Smooth muscle cell (in vitro differentiated cells): ENCODE measurements at regions not wholly inside any gene's neighbourhood (a gene's known extent, or its start where the extent isn't known, plus 50 kb on each side); places are given as distances from the start of the nearest gene placed in this dataset.

Source experiments
- DNase-seq: peaks from one replicate; lab custom pipeline; 2025; ENCODE audit not compliant: unreplicated experiment; lab: John Stamatoyannopoulos, UW
- H2AFZ ChIP-seq: fragments of 200-600 bp; sonication (generic); 2 replicates; pipeline ENCODE4 v1.6.0; 2016; ENCODE audit warnings: antibody characterized with exemption, low read depth, mild to moderate bottlenecking
- H3F3A ChIP-seq: fragments of 200-600 bp; sonication (generic); 2 replicates; pipeline ENCODE4 v1.6.0; 2017; ENCODE audit warnings: antibody characterized with exemption, low read depth
- H3K27ac ChIP-seq: fragments of 200-600 bp; sonication (generic); 2 replicates; pipeline ENCODE4 v1.5.1; 2016; ENCODE audit warnings: low read depth, mild to moderate bottlenecking
- H3K27me3 ChIP-seq: fragments of 200-600 bp; sonication (generic); 2 replicates; pipeline ENCODE4 v1.6.1; 2016; ENCODE audit warnings: low read depth, mild to moderate bottlenecking
- H3K36me3 ChIP-seq: fragments of 200-600 bp; sonication (generic); 2 replicates; pipeline ENCODE4 v1.5.1; 2016; ENCODE audit warnings: low read depth
- H3K4me1 ChIP-seq: fragments of 200-600 bp; sonication (generic); 2 replicates; pipeline ENCODE4 v1.5.1; 2016; ENCODE audit warnings: low read depth
- H3K4me2 ChIP-seq: fragments of 200-600 bp; sonication (generic); 2 replicates; pipeline ENCODE4 v1.6.0; 2016; ENCODE audit warnings: mild to moderate bottlenecking
- H3K4me3 ChIP-seq: fragments of 200-600 bp; sonication (generic); 2 replicates; pipeline ENCODE4 v1.5.1; 2016; ENCODE audit warnings: mild to moderate bottlenecking
- H3K79me2 ChIP-seq: fragments of 200-600 bp; sonication (generic); 2 replicates; pipeline ENCODE4 v1.6.0; 2016; ENCODE audit warnings: low read depth, mild to moderate bottlenecking
- H3K9ac ChIP-seq: fragments of 200-600 bp; sonication (generic); 2 replicates; pipeline ENCODE4 v1.6.0; 2016; ENCODE audit warnings: low read depth
- H3K9me3 ChIP-seq: fragments of 200-600 bp; sonication (generic); replicated peaks from 2 replicates; pipeline ENCODE4 v1.5.1; 2016; ENCODE audit warnings: low read depth
- H4K20me1 ChIP-seq: fragments of 200-600 bp; sonication (generic); 2 replicates; pipeline ENCODE4 v1.6.0; 2016; ENCODE audit warnings: low read depth
- WGBS: methylation state at CpG from one replicate; pipeline ENCODE4 v1.1.7; 2016; ENCODE audit warnings: low lambda C conversion rate; 5-methylcytosine and 5-hydroxymethylcytosine counted together
- TF ChIP-seq, protein P1 (sequence below): fragments of 200-600 bp; sonication (generic); IDR thresholded peaks from 2 replicates; pipeline ENCODE4 v1.5.1; 2017; ENCODE audit warnings: borderline replicate concordance, mild to moderate bottlenecking, antibody characterized with exemption; ENCODE audit not compliant: insufficient read depth, poor library complexity, severe bottlenecking

DNA sequence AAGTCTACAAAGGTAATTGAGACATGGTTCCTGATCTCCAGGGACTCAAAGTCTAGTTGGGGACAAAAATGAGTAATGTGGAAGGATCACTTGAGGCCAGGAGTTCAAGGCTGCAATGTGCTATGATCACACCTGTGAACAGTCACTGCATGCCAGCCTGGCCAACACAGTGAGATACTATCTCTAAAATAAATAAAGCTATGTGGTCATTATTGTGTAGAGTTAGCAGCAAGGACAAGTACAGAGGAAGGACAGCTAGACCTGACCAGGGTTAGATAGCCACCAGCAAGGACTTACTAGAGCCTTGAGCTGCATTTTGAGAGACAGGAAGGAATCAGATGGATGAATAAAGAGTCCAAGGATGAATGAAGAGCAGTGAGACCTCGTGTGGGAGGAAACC lies 166.5 kb downstream of the MINAR1 start:
- H4K20me1 ChIP-seq: no peaks in the 10 kb centered on the region
- no peaks in the 10 kb centered on the region for H3K4me1 ChIP-seq
- H3K79me2 ChIP-seq: no peaks in the 10 kb centered on the region
- H3K27ac ChIP-seq: no peak overlapping the region
- WGBS: 88% methylated on average over 1 of the region's 1 CpG
- H3K9ac ChIP-seq: no peak overlapping the region
- DNase-seq: no peak
- no peak overlapping the region for H3K4me3 ChIP-seq
- no peak overlapping the region for H3K4me2 ChIP-seq
- H3K27me3 ChIP-seq: peaks cover 2% of the 10 kb centered on the region
- H3K36me3 ChIP-seq: no peaks in the 10 kb centered on the region
- no peaks in the 10 kb centered on the region for H3K9me3 ChIP-seq
- no peak overlapping the region for H2AFZ ChIP-seq
- TF ChIP-seq, protein P1, sequence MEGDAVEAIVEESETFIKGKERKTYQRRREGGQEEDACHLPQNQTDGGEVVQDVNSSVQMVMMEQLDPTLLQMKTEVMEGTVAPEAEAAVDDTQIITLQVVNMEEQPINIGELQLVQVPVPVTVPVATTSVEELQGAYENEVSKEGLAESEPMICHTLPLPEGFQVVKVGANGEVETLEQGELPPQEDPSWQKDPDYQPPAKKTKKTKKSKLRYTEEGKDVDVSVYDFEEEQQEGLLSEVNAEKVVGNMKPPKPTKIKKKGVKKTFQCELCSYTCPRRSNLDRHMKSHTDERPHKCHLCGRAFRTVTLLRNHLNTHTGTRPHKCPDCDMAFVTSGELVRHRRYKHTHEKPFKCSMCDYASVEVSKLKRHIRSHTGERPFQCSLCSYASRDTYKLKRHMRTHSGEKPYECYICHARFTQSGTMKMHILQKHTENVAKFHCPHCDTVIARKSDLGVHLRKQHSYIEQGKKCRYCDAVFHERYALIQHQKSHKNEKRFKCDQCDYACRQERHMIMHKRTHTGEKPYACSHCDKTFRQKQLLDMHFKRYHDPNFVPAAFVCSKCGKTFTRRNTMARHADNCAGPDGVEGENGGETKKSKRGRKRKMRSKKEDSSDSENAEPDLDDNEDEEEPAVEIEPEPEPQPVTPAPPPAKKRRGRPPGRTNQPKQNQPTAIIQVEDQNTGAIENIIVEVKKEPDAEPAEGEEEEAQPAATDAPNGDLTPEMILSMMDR: no peak
- no peaks in the 10 kb centered on the region for H3F3A ChIP-seq

DNA sequence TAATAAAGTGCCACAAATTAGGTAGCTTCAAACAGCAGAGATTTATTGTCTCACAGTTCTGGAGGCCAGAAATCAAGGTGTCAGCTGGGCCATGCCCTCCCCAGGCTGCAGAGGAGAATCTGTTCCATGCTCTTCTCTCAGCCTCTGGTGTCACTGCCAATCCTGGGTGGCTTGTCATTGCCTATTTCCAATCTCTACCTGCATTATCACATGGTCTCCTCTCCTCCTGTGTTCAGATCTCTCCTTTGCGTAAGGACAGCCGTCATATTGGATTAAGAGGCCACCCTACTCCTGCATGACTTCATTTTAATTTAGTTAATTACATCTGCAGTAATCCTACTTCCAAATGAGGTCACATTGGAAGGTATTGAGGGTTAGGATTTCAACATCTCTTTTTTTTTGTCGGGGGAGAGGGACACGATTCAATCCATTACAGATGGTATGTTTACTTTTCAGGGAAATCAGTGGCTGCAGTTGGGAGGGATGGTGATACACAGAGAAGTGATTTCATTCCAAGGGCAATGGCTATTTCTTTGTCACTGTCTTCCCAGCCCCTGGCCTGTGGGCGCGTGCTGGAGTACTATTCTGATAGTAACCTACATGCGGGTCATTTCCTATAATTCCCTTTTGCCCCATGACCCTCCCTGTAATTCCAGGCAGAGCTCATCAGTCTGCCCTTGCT lies 169.4 kb downstream of the MINAR1 start:
- Histone ChIP-seq H3K79me2 (no peaks in the 10 kb centered on the region), H3K4me2 (no peak overlapping the region), H3K27me3 (peaks cover 2% of the 10 kb centered on the region), H4K20me1 (no peaks in the 10 kb centered on the region), H3F3A (no peaks in the 10 kb centered on the region), H3K27ac (no peak overlapping the region), H3K4me3 (no peak overlapping the region), H3K9ac (no peak overlapping the region), H3K9me3 (no peaks in the 10 kb centered on the region), H3K4me1 (no peaks in the 10 kb centered on the region), H2AFZ (no peak overlapping the region), H3K36me3 (no peaks in the 10 kb centered on the region)
- TF ChIP-seq, protein P1: no peak
- WGBS: 86% methylated on average over 7 of the region's 7 CpGs
- no peak for DNase-seq

DNA sequence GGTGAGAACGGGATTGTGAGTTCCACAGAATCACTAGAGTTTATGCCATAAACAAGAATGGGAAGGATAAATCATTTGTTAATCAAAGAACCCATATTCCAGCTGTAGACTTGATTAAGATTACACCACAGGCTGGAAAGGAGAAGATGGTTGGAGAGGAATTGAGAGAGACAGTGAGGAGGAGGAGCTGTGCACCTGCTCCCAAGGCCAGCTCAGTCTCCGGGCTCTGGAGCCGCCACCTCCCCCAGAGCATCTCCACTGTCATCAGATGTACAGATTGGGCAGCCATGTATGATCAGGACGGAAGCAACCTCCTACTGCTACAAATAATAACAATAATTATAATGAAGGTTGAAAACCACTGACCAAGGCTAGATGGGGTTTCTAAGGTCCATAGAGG lies 170.0 kb downstream of the MINAR1 start:
- Histone ChIP-seq H2AFZ (no peak overlapping the region), H3K27ac (no peak overlapping the region), H3K9ac (no peak overlapping the region), H3K27me3 (peaks cover 2% of the 10 kb centered on the region), H3K4me3 (no peak overlapping the region), H3K36me3 (no peaks in the 10 kb centered on the region), H3K79me2 (no peaks in the 10 kb centered on the region), H3F3A (no peaks in the 10 kb centered on the region), H3K9me3 (no peaks in the 10 kb centered on the region), H3K4me1 (no peaks in the 10 kb centered on the region), H4K20me1 (no peaks in the 10 kb centered on the region), H3K4me2 (no peak overlapping the region)
- TF ChIP-seq, protein P1: no peak
- DNase-seq: no peak
- WGBS: 94% methylated on average over 4 of the region's 4 CpGs

DNA sequence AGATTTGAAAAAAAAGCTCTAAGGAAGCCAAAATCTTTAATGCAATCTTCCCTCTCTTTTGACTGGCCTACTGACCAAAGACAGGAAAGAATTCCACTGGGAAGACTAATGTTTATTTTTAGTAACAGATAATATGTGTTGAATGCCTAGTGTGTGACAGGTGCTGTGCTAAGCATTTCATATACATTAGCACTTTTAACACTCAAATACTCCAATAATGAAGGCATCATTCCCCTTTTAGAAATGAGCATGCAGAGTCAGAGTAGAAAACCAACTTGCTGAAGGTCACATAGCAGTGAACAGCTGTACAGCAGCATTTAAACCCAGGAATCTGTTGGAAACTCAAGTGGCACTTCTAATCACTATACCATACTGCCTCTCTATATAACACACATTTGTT lies 170.6 kb downstream of the MINAR1 start:
- TF ChIP-seq, protein P1: no peak
- Histone ChIP-seq H3K79me2 (no peaks in the 10 kb centered on the region), H3K4me1 (no peaks in the 10 kb centered on the region), H3K4me3 (no peak overlapping the region), H3K4me2 (no peak overlapping the region), H3K9me3 (no peaks in the 10 kb centered on the region), H3K27me3 (peaks cover 2% of the 10 kb centered on the region), H3K9ac (no peak overlapping the region), H3K36me3 (no peaks in the 10 kb centered on the region), H3F3A (no peaks in the 10 kb centered on the region), H3K27ac (no peak overlapping the region), H2AFZ (no peak overlapping the region), H4K20me1 (no peaks in the 10 kb centered on the region)
- DNase-seq: no peak
